Osteoblast (primary cell): ENCODE measurements at regions not wholly inside any gene's neighbourhood (a gene's known extent, or its start where the extent isn't known, plus 50 kb on each side); places are given as distances from the start of the nearest gene placed in this dataset.

Experiments
- DNase-seq: peaks from one replicate; pipeline ENCODE4 v3.0.0; 2011; ENCODE audit warnings: low spot score, mixed read lengths; ENCODE audit not compliant: insufficient read length; ENCODE audit errors: missing footprints
- H2AFZ ChIP-seq: 2 replicates; pipeline ENCODE4 v1.6.0; 2011; ENCODE audit warnings: mild to moderate bottlenecking, low read length
- H3K27ac ChIP-seq: 2 replicates; pipeline ENCODE4 v1.5.1; 2011; ENCODE audit warnings: mild to moderate bottlenecking, low read depth, low read length, moderate library complexity
- H3K27me3 ChIP-seq: 2 replicates; pipeline ENCODE4 v1.6.0; 2012; ENCODE audit warnings: mild to moderate bottlenecking, control low read depth, inconsistent platforms, low read length, moderate library complexity; ENCODE audit not compliant: insufficient read depth
- H3K36me3 ChIP-seq: 2 replicates; pipeline ENCODE4 v1.5.1; 2011; ENCODE audit warnings: mild to moderate bottlenecking, low read length, control low read depth, moderate library complexity; ENCODE audit not compliant: insufficient read depth
- H3K4me1 ChIP-seq: 2 replicates; pipeline ENCODE4 v1.5.1; 2011; ENCODE audit warnings: mild to moderate bottlenecking, low read length, control low read depth, moderate library complexity; ENCODE audit not compliant: insufficient read depth
- H3K4me2 ChIP-seq: 2 replicates; pipeline ENCODE4 v1.6.0; 2011; ENCODE audit warnings: mild to moderate bottlenecking, low read length; ENCODE audit not compliant: insufficient read depth
- H3K4me3 ChIP-seq: fragments of 200-600 bp; sonication (generic); 3 replicates; pipeline ENCODE4 v1.5.1; 2012; ENCODE audit warnings: mild to moderate bottlenecking, low read length, inconsistent platforms; ENCODE audit not compliant: insufficient read depth
- H3K79me2 ChIP-seq: 2 replicates; pipeline ENCODE4 v1.6.0; 2012; ENCODE audit warnings: mild to moderate bottlenecking, low read length, control low read depth, inconsistent platforms; ENCODE audit not compliant: insufficient read depth
- H3K9me3 ChIP-seq: 2 replicates; pipeline ENCODE4 v1.5.1; 2011; ENCODE audit warnings: low read depth, low read length, control low read depth
- H4K20me1 ChIP-seq: 2 replicates; pipeline ENCODE4 v1.6.0; 2012; ENCODE audit warnings: mild to moderate bottlenecking, low read length, control low read depth; ENCODE audit not compliant: insufficient read depth
- TF ChIP-seq, protein P1 (sequence below): IDR thresholded peaks from 2 replicates; pipeline ENCODE4 v1.5.1; 2011; ENCODE audit warnings: mild to moderate bottlenecking, low read depth, low read length, moderate library complexity; ENCODE audit errors: extremely low read depth

DNA sequence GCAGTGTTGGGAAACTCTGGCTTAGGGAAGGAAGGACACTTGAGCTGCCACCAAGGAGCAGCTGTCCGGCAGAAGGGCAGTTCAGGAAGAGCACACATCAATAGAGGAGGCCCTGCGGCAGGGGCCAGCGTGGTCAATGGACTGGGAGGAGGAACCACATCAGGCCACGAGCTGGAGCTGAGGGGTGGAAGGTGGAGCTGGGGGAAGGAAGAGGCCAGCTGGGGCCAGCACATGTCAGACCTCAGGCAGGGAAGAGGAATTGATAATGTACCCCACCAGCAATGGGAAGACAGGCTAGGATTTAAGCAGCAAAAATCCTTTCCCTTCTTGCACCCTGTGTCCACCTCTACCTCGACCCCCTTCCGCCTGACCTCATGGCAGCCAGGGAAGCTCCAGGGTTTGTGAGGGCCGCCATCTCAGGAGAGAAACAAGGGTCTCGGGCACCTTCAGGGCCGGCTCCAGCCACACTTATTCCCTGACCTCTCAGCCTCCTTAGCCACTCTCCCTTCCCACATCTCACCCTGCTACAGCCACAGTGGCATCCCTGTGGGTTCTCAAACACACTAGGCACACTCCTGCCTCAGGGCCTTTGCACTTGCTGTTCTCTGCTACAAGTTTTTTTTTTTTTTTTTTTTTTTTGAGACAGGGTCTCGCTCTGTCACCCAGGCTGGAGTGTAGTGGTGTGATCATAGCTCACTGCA is 157.8 kb upstream of the GRK3 start:
- Histone ChIP-seq H3K4me1 (peaks cover 23% of the 10 kb centered on the region), H3K9me3 (no peaks in the 10 kb centered on the region), H4K20me1 (peaks cover 27% of the 10 kb centered on the region), H3K27ac (no peak overlapping the region), H3K27me3 (no peaks in the 10 kb centered on the region), H2AFZ (no peak overlapping the region), H3K4me3 (no peak overlapping the region), H3K36me3 (no peaks in the 10 kb centered on the region), H3K79me2 (peaks cover 30% of the 10 kb centered on the region), H3K4me2 (no peak overlapping the region)
- TF ChIP-seq, protein P1, sequence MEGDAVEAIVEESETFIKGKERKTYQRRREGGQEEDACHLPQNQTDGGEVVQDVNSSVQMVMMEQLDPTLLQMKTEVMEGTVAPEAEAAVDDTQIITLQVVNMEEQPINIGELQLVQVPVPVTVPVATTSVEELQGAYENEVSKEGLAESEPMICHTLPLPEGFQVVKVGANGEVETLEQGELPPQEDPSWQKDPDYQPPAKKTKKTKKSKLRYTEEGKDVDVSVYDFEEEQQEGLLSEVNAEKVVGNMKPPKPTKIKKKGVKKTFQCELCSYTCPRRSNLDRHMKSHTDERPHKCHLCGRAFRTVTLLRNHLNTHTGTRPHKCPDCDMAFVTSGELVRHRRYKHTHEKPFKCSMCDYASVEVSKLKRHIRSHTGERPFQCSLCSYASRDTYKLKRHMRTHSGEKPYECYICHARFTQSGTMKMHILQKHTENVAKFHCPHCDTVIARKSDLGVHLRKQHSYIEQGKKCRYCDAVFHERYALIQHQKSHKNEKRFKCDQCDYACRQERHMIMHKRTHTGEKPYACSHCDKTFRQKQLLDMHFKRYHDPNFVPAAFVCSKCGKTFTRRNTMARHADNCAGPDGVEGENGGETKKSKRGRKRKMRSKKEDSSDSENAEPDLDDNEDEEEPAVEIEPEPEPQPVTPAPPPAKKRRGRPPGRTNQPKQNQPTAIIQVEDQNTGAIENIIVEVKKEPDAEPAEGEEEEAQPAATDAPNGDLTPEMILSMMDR = no peak
- DNase-seq = no peak

DNA sequence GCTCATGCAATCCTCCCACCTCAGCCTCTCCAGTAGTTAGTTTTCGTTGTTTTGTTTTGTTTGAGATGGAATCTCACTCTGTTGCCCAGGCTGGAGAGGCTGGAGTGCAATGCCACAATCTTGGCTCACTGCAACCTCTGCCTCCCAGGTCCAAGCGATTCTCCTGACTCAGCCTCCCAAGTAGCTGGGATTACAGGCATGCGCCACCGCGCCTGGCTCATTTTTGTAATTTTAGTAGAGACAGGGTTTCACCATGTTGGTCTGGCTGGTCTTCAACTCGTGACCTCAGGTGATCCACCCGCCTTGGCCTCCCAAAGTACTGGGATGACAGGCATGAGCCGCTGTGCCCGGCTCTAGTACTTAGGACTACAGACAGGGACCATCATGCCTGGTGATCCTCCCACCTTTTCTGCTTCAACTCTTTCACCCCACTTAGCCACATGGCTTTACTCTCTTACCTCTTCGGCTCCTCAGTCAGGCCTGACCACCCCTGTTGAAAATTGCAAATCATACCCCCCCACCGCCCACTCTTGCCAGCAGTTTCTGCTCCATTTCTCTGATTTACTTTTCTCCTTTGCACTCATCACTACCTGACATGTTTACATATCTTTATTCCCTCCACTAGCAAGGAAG is 157.1 kb upstream of the GRK3 start:
- Histone ChIP-seq H3K9me3 (no peaks in the 10 kb centered on the region), H3K79me2 (peaks cover 23% of the 10 kb centered on the region), H3K4me3 (no peak overlapping the region), H3K27ac (no peak overlapping the region), H3K27me3 (no peaks in the 10 kb centered on the region), H4K20me1 (peaks cover 21% of the 10 kb centered on the region), H3K4me1 (peaks cover 19% of the 10 kb centered on the region), H3K4me2 (no peak overlapping the region), H2AFZ (no peak overlapping the region), H3K36me3 (no peaks in the 10 kb centered on the region)
- TF ChIP-seq, protein P1 = no peak
- no peak for DNase-seq

DNA sequence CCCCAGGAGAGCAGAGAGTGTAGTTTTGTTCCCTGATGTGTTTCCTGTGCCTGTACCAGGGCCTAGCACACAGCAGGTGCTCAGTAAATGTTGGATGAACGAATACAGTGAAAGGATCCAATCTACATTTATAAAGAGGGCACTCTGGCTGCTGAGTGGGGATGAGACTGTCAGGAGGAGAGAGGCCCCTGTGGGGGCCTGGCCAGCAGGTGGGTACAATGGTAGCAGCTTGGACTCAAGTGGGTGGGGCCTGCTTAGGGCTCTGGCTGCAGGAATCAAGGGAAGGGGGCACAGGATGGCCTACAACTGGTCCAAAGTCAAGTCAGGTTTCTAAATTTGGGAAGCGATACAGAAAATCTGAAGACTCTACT is 156.6 kb upstream of the GRK3 start:
- peaks cover 18% of the 10 kb centered on the region for H3K79me2 ChIP-seq
- peaks cover 16% of the 10 kb centered on the region for H4K20me1 ChIP-seq
- peaks cover 15% of the 10 kb centered on the region for H3K4me1 ChIP-seq
- no peaks in the 10 kb centered on the region for H3K36me3 ChIP-seq
- no peak overlapping the region for H3K4me3 ChIP-seq
- H2AFZ ChIP-seq = no peak overlapping the region
- TF ChIP-seq, protein P1 = no peak
- H3K4me2 ChIP-seq = no peak overlapping the region
- H3K9me3 ChIP-seq = no peaks in the 10 kb centered on the region
- no peak for DNase-seq
- H3K27ac ChIP-seq = no peak overlapping the region
- no peaks in the 10 kb centered on the region for H3K27me3 ChIP-seq

DNA sequence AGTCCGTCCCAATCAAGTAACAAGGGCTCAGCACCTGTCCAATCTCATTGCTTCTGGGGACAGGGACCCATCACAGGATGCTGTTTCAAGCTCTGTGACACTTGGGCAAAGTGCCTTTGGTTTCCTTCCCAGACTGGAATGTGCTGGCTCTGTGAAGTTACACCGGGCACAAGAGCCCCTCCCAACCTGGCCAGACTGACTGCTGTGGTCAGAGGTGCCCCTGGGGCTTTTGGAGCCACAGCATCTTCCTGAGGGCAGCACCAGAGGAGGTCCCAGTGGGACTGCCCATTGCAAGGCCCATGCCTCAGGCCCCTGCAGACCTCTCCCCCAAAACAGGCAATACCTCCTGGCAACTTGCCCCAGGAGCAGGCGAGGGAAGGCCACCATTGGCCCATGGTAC is 155.2 kb upstream of the GRK3 start:
- TF ChIP-seq, protein P1 = no peak
- no peaks in the 10 kb centered on the region for H3K9me3 ChIP-seq
- no peak overlapping the region for H3K4me2 ChIP-seq

More for the DNA sequence above, 155.2 kb upstream of the GRK3 start:
- Histone ChIP-seq H3K27ac (no peak overlapping the region), H3K4me1 (peaks cover 1% of the 10 kb centered on the region), H3K27me3 (peaks cover 3% of the 10 kb centered on the region), H3K79me2 (peaks cover 4% of the 10 kb centered on the region), H3K36me3 (no peaks in the 10 kb centered on the region), H4K20me1 (peaks cover 2% of the 10 kb centered on the region), H3K4me3 (no peak overlapping the region), H2AFZ (no peak overlapping the region)
- DNase-seq = no peak
